HG03521 (cell line): ENCODE measurements at regions not wholly inside any gene's neighbourhood (a gene's known extent, or its start where the extent isn't known, plus 50 kb on each side); places are given as distances from the start of the nearest gene placed in this dataset.

Source experiments
- ATAC-seq: cut with Tn5 transposase; IDR thresholded peaks from one replicate; pipeline ENCODE4 v1.9.1; 2021; ENCODE audit warnings: mild to moderate bottlenecking, moderate library complexity; ENCODE audit not compliant: unreplicated experiment

- ATAC-seq, result no peak
Measured at GRCh38 chr2:120878970-120879369, 143.3 kb downstream of the GLI2 start.

- no peak for ATAC-seq
Measured at GRCh38 chr2:120879431-120880295, 144.0 kb downstream of the GLI2 start.

GRCh38 chr2:120880381-120880780 is 144.7 kb downstream of the GLI2 start:
- no peak for ATAC-seq

- no peak for ATAC-seq
Measured at GRCh38 chr2:120881981-120882788, 146.5 kb downstream of the GLI2 start.

GRCh38 chr2:120883607-120884440 is 148.2 kb downstream of the GLI2 start:
- ATAC-seq, result no peak

- ATAC-seq, result no peak
Measured at GRCh38 chr2:120884472-120885290, 149.0 kb downstream of the GLI2 start.

GRCh38 chr2:120885321-120885720 is 149.7 kb downstream of the GLI2 start:
- ATAC-seq, result no peak

GRCh38 chr2:120885749-120886148 is 150.1 kb downstream of the GLI2 start:
- no peak for ATAC-seq

- ATAC-seq, result no peak
Measured at GRCh38 chr2:120886534-120887319, 151.1 kb downstream of the GLI2 start.

- ATAC-seq, result no peak
Measured at GRCh38 chr2:120887320-120887697, 151.6 kb downstream of the GLI2 start.

- ATAC-seq, result no peak
Measured at GRCh38 chr2:120887741-120888231, 152.1 kb downstream of the GLI2 start.

GRCh38 chr2:120888851-120889250 is 153.2 kb downstream of the GLI2 start:
- ATAC-seq, result no peak

GRCh38 chr2:120889936-120890335 is 154.3 kb downstream of the GLI2 start:
- ATAC-seq, result no peak

GRCh38 chr2:120890566-120891360 is 155.1 kb downstream of the GLI2 start:
- ATAC-seq, result no peak

- ATAC-seq, result no peak
Measured at GRCh38 chr2:120892271-120892966, 156.8 kb downstream of the GLI2 start.

- no peak for ATAC-seq
Measured at GRCh38 chr2:120892967-120893667, 157.4 kb downstream of the GLI2 start.
